ENCODE measurements at regions not wholly inside any gene's neighbourhood (a gene's known extent, or its start where the extent isn't known, plus 50 kb on each side); places are given as distances from the start of the nearest gene placed in this dataset.

DNA sequence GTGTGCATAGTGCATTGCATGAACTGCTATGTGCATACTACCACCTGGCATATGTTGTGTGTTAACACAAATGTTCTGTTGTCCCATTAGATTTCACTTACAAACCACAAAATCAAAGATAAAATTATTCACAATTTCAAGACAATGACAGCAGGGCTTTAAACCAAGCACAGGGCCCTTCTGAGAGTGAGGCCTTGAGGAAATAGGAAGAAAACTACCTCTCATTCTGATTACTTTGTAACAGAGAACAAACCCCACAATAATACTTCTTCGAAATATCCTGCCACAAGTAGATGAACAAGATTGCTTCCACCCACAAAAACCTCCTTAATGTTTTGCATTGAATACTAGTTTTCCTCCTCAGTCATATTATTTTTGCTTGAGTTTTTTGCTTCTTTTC lies 85.5 kb upstream of the SPANXB1 start:
- no peak for TF ChIP-seq POLR2AphosphoS5 (IDR thresholded peaks at IDR 0.05; ENCODE audit: low read depth, low read length)
- no peak for TF ChIP-seq EP300 (IDR thresholded peaks at IDR 0.05; ENCODE audit: borderline replicate concordance in 1 of 2, low read depth in 1 of 2, low read length in 1 of 2)
- no peak for TF ChIP-seq RFX5 (IDR thresholded peaks at IDR 0.05; ENCODE audit: low read length)
